GM21529 (cell line): ENCODE measurements at regions not wholly inside any gene's neighbourhood (a gene's known extent, or its start where the extent isn't known, plus 50 kb on each side); places are given as distances from the start of the nearest gene placed in this dataset.

Source experiments
- ATAC-seq: cut with Tn5 transposase; IDR thresholded peaks from one replicate; pipeline ENCODE4 v1.9.1; 2021; ENCODE audit not compliant: unreplicated experiment

GRCh38 chr1:168865850-168866620 lies 137.0 kb upstream of the DPT start:
- no peak for ATAC-seq

GRCh38 chr1:168867941-168868634 lies 139.1 kb upstream of the DPT start:
- ATAC-seq, result no peak

- no peak for ATAC-seq
Observed at GRCh38 chr1:168871531-168871930, 142.5 kb upstream of the DPT start.

- ATAC-seq, result no peak
Observed at GRCh38 chr1:168875831-168876230, 146.8 kb upstream of the DPT start.

- no peak for ATAC-seq
Observed at GRCh38 chr1:168876830-168877229, 147.8 kb upstream of the DPT start.

GRCh38 chr1:168879896-168880734 lies 151.1 kb upstream of the DPT start:
- ATAC-seq, result no peak

- ATAC-seq, result no peak
Observed at GRCh38 chr1:168881656-168882260, 152.8 kb upstream of the DPT start.

- ATAC-seq, result no peak
Observed at GRCh38 chr1:168887381-168887780, 158.4 kb upstream of the DPT start.

- ATAC-seq, result no peak
Observed at GRCh38 chr1:168888418-168888817, 159.4 kb upstream of the DPT start.

GRCh38 chr1:168892931-168893330 lies 163.9 kb upstream of the DPT start:
- ATAC-seq, result no peak

- no peak for ATAC-seq
Observed at GRCh38 chr1:168893359-168893801, 164.4 kb upstream of the DPT start.

GRCh38 chr1:168894397-168894903 lies 165.4 kb upstream of the DPT start:
- no peak for ATAC-seq

GRCh38 chr1:168897249-168897648 lies 168.2 kb upstream of the DPT start:
- no peak for ATAC-seq

GRCh38 chr1:168903237-168903830 lies 174.3 kb upstream of the DPT start:
- ATAC-seq, result no peak

GRCh38 chr1:168905633-168906032 lies 176.6 kb upstream of the DPT start:
- no peak for ATAC-seq

GRCh38 chr1:168906367-168906766 lies 177.4 kb upstream of the DPT start:
- ATAC-seq, result no peak

- ATAC-seq, result no peak
Observed at GRCh38 chr1:168907053-168907452, 178.0 kb upstream of the DPT start.

GRCh38 chr1:168907786-168908348 lies 178.9 kb upstream of the DPT start:
- no peak for ATAC-seq

GRCh38 chr1:168910403-168910802 lies 181.4 kb upstream of the DPT start:
- ATAC-seq, result no peak

GRCh38 chr1:168911370-168911769 lies 182.4 kb upstream of the DPT start:
- no peak for ATAC-seq
